Activated CD8-positive, alpha-beta T cell treated with anti-CD3 and anti-CD28 coated beads for 36 hours (primary cell): ENCODE measurements at regions not wholly inside any gene's neighbourhood (a gene's known extent, or its start where the extent isn't known, plus 50 kb on each side); places are given as distances from the start of the nearest gene placed in this dataset.

ENCODE experiments used
- ATAC-seq: fragments of 200-7000 bp; cut with Tn5 transposase; one replicate; pipeline ENCODE4 v1.10.0; 2021; ENCODE audit warnings: mild to moderate bottlenecking, moderate library complexity
- CTCF ChIA-PET: fragments of 350-600 bp; sonication (Branson Sonifier 250); formaldehyde crosslinking; loops from one replicate; lab custom pipeline; 2021; ENCODE audit warnings: antibody characterized with exemption; lab: Charles Lee
- POLR2A ChIA-PET: fragments of 350-600 bp; sonication (Branson Sonifier 250); formaldehyde crosslinking; loops from one replicate; lab custom pipeline; 2021; ENCODE audit warnings: antibody characterized with exemption; lab: Charles Lee
- DNase-seq: peaks from one replicate; pipeline ENCODE4 v3.0.0-alpha.2; 2020
- H3K27ac Mint-ChIP-seq: one replicate; pipeline ENCODE4 v1.8.0; 2021; ENCODE audit warnings: mild to moderate bottlenecking, mixed read lengths
- H3K27me3 Mint-ChIP-seq: one replicate; pipeline ENCODE4 v1.8.0; 2021; ENCODE audit warnings: mixed read lengths
- H3K36me3 Mint-ChIP-seq: one replicate; pipeline ENCODE4 v1.8.0; 2021; ENCODE audit warnings: low read depth, mixed read lengths
- H3K4me1 Mint-ChIP-seq: one replicate; pipeline ENCODE4 v1.8.0; 2021; ENCODE audit warnings: low read depth, mixed read lengths
- H3K4me3 Mint-ChIP-seq: one replicate; pipeline ENCODE4 v1.8.0; 2021; ENCODE audit warnings: mild to moderate bottlenecking, moderate library complexity, mixed read lengths
- H3K9me3 Mint-ChIP-seq: one replicate; pipeline ENCODE4 v1.8.0; 2021; ENCODE audit warnings: mixed read lengths
- CTCF ChIP-seq: fragments of 200-600 bp; IDR thresholded peaks from one replicate; pipeline ENCODE4 v1.8.0; 2022; ENCODE audit warnings: antibody characterized with exemption, mild to moderate bottlenecking
- intact Hi-C: fragments of 100-400 bp; cut with micrococcal nuclease; formaldehyde crosslinking; loops from one replicate; pipeline ENCODE4 v1.10.0; 2022

GRCh38 chr7:1292972-1293830 is 60.5 kb downstream of the UNCX start:
- POLR2A ChIA-PET = no interaction called here
- Mint-ChIP-seq H3K4me3 (no peak overlapping the region), H3K9me3 (no peaks in the 10 kb centered on the region), H3K36me3 (no peaks in the 10 kb centered on the region), H3K27me3 (peaks cover 13% of the 10 kb centered on the region), H3K27ac (no peak overlapping the region), H3K4me1 (no peaks in the 10 kb centered on the region)
- CTCF ChIA-PET = no interaction called here
- DNase-seq = no peak
- intact Hi-C loops = no loop called here
- no peak for ATAC-seq
- no peak for TF ChIP-seq CTCF

- Mint-ChIP-seq H3K27ac (no peak overlapping the region), H3K36me3 (no peaks in the 10 kb centered on the region), H3K27me3 (peaks cover 13% of the 10 kb centered on the region), H3K9me3 (no peaks in the 10 kb centered on the region), H3K4me1 (no peaks in the 10 kb centered on the region), H3K4me3 (no peak overlapping the region)
- intact Hi-C loops = no loop called here
- DNase-seq (no peak), ATAC-seq (no peak)
- ChIA-PET POLR2A (no interaction called here), CTCF (no interaction called here)
- no peak for TF ChIP-seq CTCF
Measured at GRCh38 chr7:1293950-1294411, 61.3 kb downstream of the UNCX start.

- intact Hi-C loops = no loop called here
- peaks cover 8% of the 10 kb centered on the region for H3K27me3 Mint-ChIP-seq
- H3K36me3 Mint-ChIP-seq = no peaks in the 10 kb centered on the region
- H3K27ac Mint-ChIP-seq = no peak overlapping the region
- ChIA-PET POLR2A (no interaction called here), CTCF (no interaction called here)
- TF ChIP-seq CTCF = no peak
- DNase-seq = no peak
- ATAC-seq = no peak
- H3K4me1 Mint-ChIP-seq = no peaks in the 10 kb centered on the region
- no peaks in the 10 kb centered on the region for H3K9me3 Mint-ChIP-seq
- H3K4me3 Mint-ChIP-seq = no peak overlapping the region
Measured at GRCh38 chr7:1295776-1296355, 63.2 kb downstream of the UNCX start.

- intact Hi-C loops = no loop called here
- no peak for TF ChIP-seq CTCF
- DNase-seq (no peak), ATAC-seq (no peak)
- CTCF ChIA-PET = no interaction called here
- Mint-ChIP-seq H3K9me3 (no peaks in the 10 kb centered on the region), H3K27ac (no peak overlapping the region), H3K27me3 (peaks cover 6% of the 10 kb centered on the region), H3K4me3 (no peak overlapping the region), H3K36me3 (no peaks in the 10 kb centered on the region), H3K4me1 (no peaks in the 10 kb centered on the region)
- POLR2A ChIA-PET = no interaction called here
Measured at GRCh38 chr7:1296356-1296981, 63.8 kb downstream of the UNCX start.
